ENCODE measurements at regions not wholly inside any gene's neighbourhood (a gene's known extent, or its start where the extent isn't known, plus 50 kb on each side); places are given as distances from the start of the nearest gene placed in this dataset.

DNA sequence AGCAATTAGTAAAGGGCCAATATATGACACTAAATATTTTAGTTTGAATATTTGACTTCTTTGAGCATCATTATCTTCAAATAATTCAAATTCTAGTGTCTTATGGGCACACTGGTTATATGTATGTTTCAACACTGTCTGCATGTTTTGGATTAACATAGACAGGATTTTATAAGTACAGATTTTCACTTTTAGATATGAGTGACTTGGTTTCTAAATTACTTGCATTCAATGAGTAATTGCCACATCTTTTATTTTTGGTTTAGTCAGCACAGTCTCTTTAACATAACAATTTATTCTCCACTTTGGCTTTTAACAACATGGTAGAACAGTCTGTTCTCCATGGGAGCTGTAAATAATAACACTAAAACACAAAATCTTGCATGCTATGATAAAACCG lies 674.8 kb downstream of the TBL1XR1 start:
- TF ChIP-seq ZNF274 (IDR thresholded peaks at IDR 0.05; ENCODE audit: low read depth, low read length), result no peak
- no peak for TF ChIP-seq SUZ12 (IDR thresholded peaks at IDR 0.05; ENCODE audit: extremely low read depth, insufficient read depth, insufficient read length)
- no peak for TF ChIP-seq YY1 (IDR thresholded peaks at IDR 0.05; ENCODE audit: insufficient read depth, insufficient read length)
